Ovary (tissue), 7 donors: ENCODE measurements at regions not wholly inside any gene's neighbourhood (a gene's known extent, or its start where the extent isn't known, plus 50 kb on each side); places are given as distances from the start of the nearest gene placed in this dataset.

ENCODE experiments used
- DNase-seq, 5 donors: peaks; one replicate each; pipeline ENCODE4 v3.0.0-alpha.2; 2019 to 2020
- H3K27ac ChIP-seq, 2 donors: fragments of 200-600 bp; one replicate each; pipeline versions ENCODE4 v1.5.1 to v1.8.0; 2019 to 2022
- H3K27me3 ChIP-seq: fragments of 200-600 bp; one replicate; pipeline ENCODE4 v1.8.0; 2022
- H3K36me3 ChIP-seq: fragments of 200-600 bp; sonication (generic); one replicate; pipeline ENCODE4 v1.5.1; 2019
- H3K4me1 ChIP-seq: one replicate; pipeline ENCODE4 v1.8.1; 2013; ENCODE audit warnings: mild to moderate bottlenecking, moderate library complexity; ENCODE audit not compliant: insufficient read depth
- H3K4me3 ChIP-seq: fragments of 200-600 bp; sonication (generic); one replicate; pipeline ENCODE4 v1.5.1; 2017
- H3K9me3 ChIP-seq, 2 donors: fragments of 200-600 bp in 1 of 2; sonication (generic) in 1 of 2; one replicate each; pipeline versions ENCODE4 v1.5.1 to v1.8.1; 2013 to 2019; ENCODE audit warnings: mild to moderate bottlenecking in 1 of 2, moderate library complexity in 1 of 2
- EP300 ChIP-seq: sonication (generic); formaldehyde crosslinking; IDR thresholded peaks from one replicate; pipeline ENCODE4 v1.6.1; 2017; ENCODE audit warnings: antibody characterized with exemption
- POLR2A ChIP-seq: fragments of 450-650 bp; IDR thresholded peaks from one replicate; pipeline ENCODE4 v1.6.1; 2017; ENCODE audit warnings: antibody characterized with exemption, mild to moderate bottlenecking, moderate library complexity
- WGBS, 3 donors: extraction: QIAGEN DNeasy Blood & Tissue Kit in 1 of 3; methylation state at CpG; one replicate each; pipeline versions ENCODE4 v1.1.5 to v1.1.7; 2013 to 2017; 5-methylcytosine and 5-hydroxymethylcytosine counted together
- intact Hi-C, 4 donors: fragments of 100-400 bp; cut with DNase I; formaldehyde crosslinking; loops; one replicate each; pipeline versions ENCODE4 v1.11.0 to v1.15.1; 2022 to 2023
- TF ChIP-seq, protein P1 (sequence below), 3 donors: fragments of 450-650 bp in 2 of 3; fragments of 200-600 bp in 1 of 3; IDR thresholded peaks; one replicate each; pipeline versions ENCODE4 v1.5.1 to v1.8.0; 2016 to 2022; ENCODE audit warnings: antibody characterized with exemption in 3 of 3, mild to moderate bottlenecking in 1 of 3
- donor health status: DM: no; HTN: no; CAD: no; lungs with moderate emphysema.
- donor health status: DM: no; HTN: no; CAD: no.
- donor health status: Bipolar disorder and iron deficiency.
- donor health status: DM: no; HTN: no; CAD: no.
- donor health status: DM: yes; HTN: yes; CAD: no.

GRCh38 chr2:119104414-119104813 lies 54.1 kb downstream of the C1QL2 start:
- Histone ChIP-seq H3K4me3 (no peak overlapping the region), H3K27ac (no peak overlapping the region), H3K27me3 (no peaks in the 10 kb centered on the region), H3K9me3 (no peaks in the 10 kb centered on the region), H3K4me1 (no peaks in the 10 kb centered on the region), H3K36me3 (no peaks in the 10 kb centered on the region)
- DNase-seq, result no peak
- 30 to 43% (median 42%) methylated on average over 2 of the region's 2 CpGs for WGBS, 3 donors
- intact Hi-C loops, result no loop called here
- TF ChIP-seq POLR2A, result no peak
- TF ChIP-seq EP300, result no peak
- TF ChIP-seq, protein P1, sequence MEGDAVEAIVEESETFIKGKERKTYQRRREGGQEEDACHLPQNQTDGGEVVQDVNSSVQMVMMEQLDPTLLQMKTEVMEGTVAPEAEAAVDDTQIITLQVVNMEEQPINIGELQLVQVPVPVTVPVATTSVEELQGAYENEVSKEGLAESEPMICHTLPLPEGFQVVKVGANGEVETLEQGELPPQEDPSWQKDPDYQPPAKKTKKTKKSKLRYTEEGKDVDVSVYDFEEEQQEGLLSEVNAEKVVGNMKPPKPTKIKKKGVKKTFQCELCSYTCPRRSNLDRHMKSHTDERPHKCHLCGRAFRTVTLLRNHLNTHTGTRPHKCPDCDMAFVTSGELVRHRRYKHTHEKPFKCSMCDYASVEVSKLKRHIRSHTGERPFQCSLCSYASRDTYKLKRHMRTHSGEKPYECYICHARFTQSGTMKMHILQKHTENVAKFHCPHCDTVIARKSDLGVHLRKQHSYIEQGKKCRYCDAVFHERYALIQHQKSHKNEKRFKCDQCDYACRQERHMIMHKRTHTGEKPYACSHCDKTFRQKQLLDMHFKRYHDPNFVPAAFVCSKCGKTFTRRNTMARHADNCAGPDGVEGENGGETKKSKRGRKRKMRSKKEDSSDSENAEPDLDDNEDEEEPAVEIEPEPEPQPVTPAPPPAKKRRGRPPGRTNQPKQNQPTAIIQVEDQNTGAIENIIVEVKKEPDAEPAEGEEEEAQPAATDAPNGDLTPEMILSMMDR (IDR thresholded peaks at IDR 0.05), result no peak

DNA sequence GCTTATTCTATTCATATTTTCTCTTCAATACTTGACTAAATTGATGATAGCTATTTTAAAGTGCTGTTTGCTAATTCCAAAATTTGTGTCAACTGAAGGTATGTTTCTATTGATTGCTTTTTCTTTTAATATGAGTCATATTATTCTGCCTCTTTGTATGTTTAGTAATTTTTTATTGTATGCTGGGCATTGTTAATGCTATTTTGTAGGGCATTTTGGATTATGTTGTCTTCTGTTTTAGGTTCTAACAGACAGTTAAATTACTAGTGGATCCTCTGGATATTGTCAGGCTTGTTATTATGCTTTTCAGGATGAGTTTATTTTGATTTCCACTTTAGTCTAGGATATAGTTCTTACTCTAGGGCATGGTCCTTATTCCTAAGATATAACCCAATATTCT lies 55.6 kb downstream of the C1QL2 start:
- H3K27me3 ChIP-seq, result no peaks in the 10 kb centered on the region
- TF ChIP-seq, protein P1 (IDR thresholded peaks at IDR 0.05), result no peak
- TF ChIP-seq POLR2A, result no peak
- TF ChIP-seq EP300, result no peak
- DNase-seq, result no peak
- H3K36me3 ChIP-seq, result no peaks in the 10 kb centered on the region
- no peaks in the 10 kb centered on the region for H3K9me3 ChIP-seq
- H3K27ac ChIP-seq, result no peak overlapping the region
- no peak overlapping the region for H3K4me3 ChIP-seq
- intact Hi-C loops, result no loop called here
- H3K4me1 ChIP-seq, result no peaks in the 10 kb centered on the region

GRCh38 chr2:119088416-119088815 lies 70.1 kb downstream of the C1QL2 start:
- DNase-seq, result no peak
- H3K4me3 ChIP-seq, result no peak overlapping the region
- no peaks in the 10 kb centered on the region for H3K9me3 ChIP-seq
- no peak overlapping the region for H3K27ac ChIP-seq
- 81 to 88% (median 88%) methylated on average over 1 of the region's 1 CpG for WGBS, 3 donors
- no peaks in the 10 kb centered on the region for H3K27me3 ChIP-seq
- intact Hi-C loops, result no loop called here
- TF ChIP-seq POLR2A (no peak), EP300 (no peak)
- TF ChIP-seq, protein P1 (IDR thresholded peaks at IDR 0.05), result no peak
- H3K4me1 ChIP-seq, result no peaks in the 10 kb centered on the region
- no peaks in the 10 kb centered on the region for H3K36me3 ChIP-seq

DNA sequence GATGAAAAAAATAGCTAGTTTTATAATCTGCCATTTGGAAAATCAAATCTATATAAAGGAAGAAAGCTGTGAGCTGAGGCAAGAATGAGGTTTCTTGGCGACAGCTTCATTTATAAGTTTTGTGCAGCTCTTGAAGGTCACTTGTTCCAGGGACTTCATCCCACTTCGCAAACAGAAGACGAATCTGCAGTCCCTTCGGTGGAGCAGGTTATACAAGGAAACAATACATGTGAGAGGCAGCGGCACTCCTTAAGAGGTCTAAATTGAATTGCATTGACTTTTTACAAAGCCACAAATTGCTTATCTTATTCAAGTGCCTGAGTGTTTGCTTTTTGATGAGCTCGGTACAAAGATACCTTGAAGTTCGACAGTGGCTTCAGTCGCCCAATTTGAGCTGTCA lies 72.2 kb downstream of the C1QL2 start:
- Histone ChIP-seq H3K36me3 (no peaks in the 10 kb centered on the region), H3K27ac (no peak overlapping the region), H3K27me3 (no peaks in the 10 kb centered on the region), H3K4me1 (no peaks in the 10 kb centered on the region), H3K4me3 (no peak overlapping the region), H3K9me3 (peaks cover 0 to 3% of the 10 kb centered on the region in 2 donors)
- TF ChIP-seq POLR2A (no peak), EP300 (no peak)
- TF ChIP-seq, protein P1 (IDR thresholded peaks at IDR 0.05), result no peak
- no peak for DNase-seq
- intact Hi-C loops, result no loop called here
- 50 to 60% (median 54%) methylated on average over 8 of the region's 8 CpGs for WGBS, 3 donors

DNA sequence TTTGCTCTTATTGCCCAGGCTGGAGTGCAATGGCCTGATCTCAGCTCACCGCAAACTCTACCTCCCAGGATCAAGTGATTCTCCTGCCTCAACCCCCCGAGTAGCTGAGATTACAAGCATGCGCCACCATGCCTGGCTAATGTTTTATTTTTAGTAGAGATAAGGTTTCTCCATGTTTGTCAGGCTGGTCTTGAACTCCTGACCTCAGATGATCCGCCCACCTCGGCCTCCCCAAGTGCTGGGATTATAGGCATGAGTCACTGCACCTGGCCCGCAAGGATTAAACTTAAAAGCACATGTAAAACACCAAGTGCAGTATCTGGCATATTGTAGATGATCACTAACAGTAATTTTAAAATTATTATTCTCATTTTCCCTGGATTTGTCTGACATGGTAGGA lies 72.9 kb downstream of the C1QL2 start:
- TF ChIP-seq, protein P1 (IDR thresholded peaks at IDR 0.05), result no peak
- TF ChIP-seq EP300 (no peak), POLR2A (no peak)
- intact Hi-C loops, result no loop called here
- H3K4me1 ChIP-seq, result no peaks in the 10 kb centered on the region
- H3K9me3 ChIP-seq, result peaks cover 0 to 3% of the 10 kb centered on the region in 2 donors
- no peak overlapping the region for H3K4me3 ChIP-seq
- DNase-seq, result peak in 1 of 5 donors; percentile 39
- no peak overlapping the region for H3K27ac ChIP-seq
- H3K27me3 ChIP-seq, result no peaks in the 10 kb centered on the region
- H3K36me3 ChIP-seq, result no peaks in the 10 kb centered on the region
- 12 to 26% (median 24%) methylated on average over 6 of the region's 6 CpGs for WGBS, 3 donors
